Activated naive CD4-positive, alpha-beta T cell treated with anti-CD3 and anti-CD28 coated beads, Interleukin-2, amount 10 ng/mL, durations not matched to agents 7 days and 5 days (primary cell): ENCODE measurements at regions not wholly inside any gene's neighbourhood (a gene's known extent, or its start where the extent isn't known, plus 50 kb on each side); places are given as distances from the start of the nearest gene placed in this dataset.
"Not testable (repeated sequence)": the region's sequence is repeated elsewhere in the genome, so short reads cannot be mapped to it uniquely, and the experiment has no call there.

ENCODE experiments used
- CTCF ChIA-PET: fragments of 350-600 bp; sonication (Branson Sonifier 250); formaldehyde crosslinking; loops from one replicate; lab custom pipeline; 2021; ENCODE audit warnings: antibody characterized with exemption; lab: Charles Lee
- DNase-seq: peaks from one replicate; pipeline ENCODE4 v3.0.0-alpha.2; 2020
- H3K27ac Mint-ChIP-seq: one replicate; pipeline ENCODE4 v1.8.0; 2021; ENCODE audit warnings: mild to moderate bottlenecking, moderate library complexity, mixed read lengths
- H3K27me3 Mint-ChIP-seq: one replicate; pipeline ENCODE4 v1.8.0; 2021; ENCODE audit warnings: mild to moderate bottlenecking, mixed read lengths
- H3K36me3 Mint-ChIP-seq: one replicate; pipeline ENCODE4 v1.8.0; 2021; ENCODE audit warnings: mixed read lengths
- H3K4me1 Mint-ChIP-seq: one replicate; pipeline ENCODE4 v1.8.0; 2021; ENCODE audit warnings: mixed read lengths
- H3K4me3 Mint-ChIP-seq: one replicate; pipeline ENCODE4 v1.8.0; 2021; ENCODE audit warnings: mild to moderate bottlenecking, moderate library complexity, mixed read lengths
- H3K9me3 Mint-ChIP-seq: one replicate; pipeline ENCODE4 v1.8.0; 2021; ENCODE audit warnings: mixed read lengths

DNA sequence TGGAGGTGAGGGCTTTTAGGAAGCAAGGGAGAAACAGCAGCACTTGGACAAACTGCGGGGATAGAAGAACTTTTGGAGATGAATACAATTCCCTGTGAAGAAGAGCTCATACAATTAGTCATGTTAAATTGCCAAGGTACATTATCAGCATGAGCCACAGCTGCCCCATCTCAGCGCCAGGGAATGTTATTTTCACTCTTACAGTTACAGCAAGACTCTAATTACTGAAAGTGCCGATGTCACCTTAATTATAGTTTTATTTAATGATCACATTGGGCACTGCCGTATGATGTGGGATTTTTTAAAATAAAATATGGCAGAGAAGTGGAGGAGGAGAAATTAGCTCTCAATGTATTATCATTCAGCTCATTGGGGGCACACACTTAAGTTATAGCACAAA, 144.8 kb upstream of the MON1B start:
- Mint-ChIP-seq H3K4me1 (no peaks in the 10 kb centered on the region), H3K27me3 (no peaks in the 10 kb centered on the region), H3K4me3 (no peak overlapping the region), H3K9me3 (no peaks in the 10 kb centered on the region), H3K27ac (no peak overlapping the region), H3K36me3 (no peaks in the 10 kb centered on the region)
- CTCF ChIA-PET = no interaction called here
- DNase-seq = no peak

DNA sequence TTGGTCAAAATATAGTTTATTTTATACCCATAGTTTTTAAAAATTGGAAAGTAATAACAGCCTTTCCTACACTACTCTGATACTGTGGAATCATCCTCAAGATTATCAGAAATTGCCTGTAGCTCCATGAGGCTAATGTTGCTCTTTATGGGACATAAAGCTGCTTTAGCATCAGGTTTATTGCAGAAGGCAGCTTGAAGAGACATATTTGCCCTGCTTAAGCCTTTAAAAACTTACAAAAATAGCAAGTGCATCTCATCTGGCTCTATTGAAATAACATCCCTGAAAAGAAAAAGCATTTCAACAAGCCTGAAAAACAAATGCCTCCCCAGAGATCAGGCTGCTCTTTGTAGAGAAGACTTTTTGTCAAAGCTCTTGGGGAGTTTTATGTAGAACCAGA, 142.9 kb upstream of the MON1B start:
- no peak overlapping the region for H3K27ac Mint-ChIP-seq
- no peak overlapping the region for H3K4me3 Mint-ChIP-seq
- no peaks in the 10 kb centered on the region for H3K27me3 Mint-ChIP-seq
- CTCF ChIA-PET = no interaction called here
- no peak for DNase-seq
- no peaks in the 10 kb centered on the region for H3K4me1 Mint-ChIP-seq
- H3K36me3 Mint-ChIP-seq = no peaks in the 10 kb centered on the region
- no peaks in the 10 kb centered on the region for H3K9me3 Mint-ChIP-seq

DNA sequence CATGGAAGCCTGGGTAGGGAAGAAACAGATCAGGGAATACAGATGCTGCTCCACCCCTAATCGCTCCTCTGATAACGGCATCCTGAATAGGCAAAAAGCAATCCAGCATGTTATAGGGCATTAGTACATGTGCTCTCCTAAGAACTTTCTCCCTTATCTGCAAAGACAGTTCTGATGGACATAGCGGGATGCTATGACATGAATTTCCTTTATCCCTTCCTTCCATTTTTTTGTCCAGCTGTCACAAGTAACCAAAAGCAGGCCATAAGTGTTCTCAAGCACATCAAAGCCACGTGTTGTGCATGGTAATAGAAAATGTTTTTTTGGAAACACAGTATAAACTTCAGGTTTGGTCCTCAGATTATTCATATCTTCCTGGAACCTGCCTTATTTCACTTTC, 141.4 kb upstream of the MON1B start:
- Mint-ChIP-seq H3K4me1 (no peaks in the 10 kb centered on the region), H3K36me3 (no peaks in the 10 kb centered on the region), H3K9me3 (no peaks in the 10 kb centered on the region), H3K4me3 (no peak overlapping the region), H3K27me3 (no peaks in the 10 kb centered on the region), H3K27ac (no peak overlapping the region)
- CTCF ChIA-PET = no interaction called here
- no peak for DNase-seq

DNA sequence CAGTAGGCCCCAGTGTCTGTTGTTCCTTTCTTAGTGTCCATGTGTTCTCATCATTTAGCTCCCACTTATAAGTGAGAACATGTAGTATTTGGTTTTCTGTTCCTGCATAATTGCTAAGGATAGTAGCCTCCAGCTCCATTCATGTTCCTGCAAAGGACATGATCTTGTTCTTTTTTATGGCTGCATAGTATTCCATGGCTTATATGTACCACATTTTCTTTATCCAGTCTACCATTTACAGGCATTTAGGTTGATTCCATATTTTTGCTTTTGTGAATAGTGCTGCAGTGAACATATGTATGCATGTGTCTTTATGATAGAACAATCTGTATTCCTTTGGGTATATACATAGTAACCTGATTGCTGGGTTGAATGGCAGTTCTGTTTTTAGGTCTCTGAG, 134.4 kb upstream of the MON1B start:
- H3K9me3 Mint-ChIP-seq, H3K36me3 Mint-ChIP-seq, H3K27ac Mint-ChIP-seq, H3K4me1 Mint-ChIP-seq, H3K27me3 Mint-ChIP-seq, CTCF ChIA-PET, DNase-seq, H3K4me3 Mint-ChIP-seq: not testable (repeated sequence)

DNA sequence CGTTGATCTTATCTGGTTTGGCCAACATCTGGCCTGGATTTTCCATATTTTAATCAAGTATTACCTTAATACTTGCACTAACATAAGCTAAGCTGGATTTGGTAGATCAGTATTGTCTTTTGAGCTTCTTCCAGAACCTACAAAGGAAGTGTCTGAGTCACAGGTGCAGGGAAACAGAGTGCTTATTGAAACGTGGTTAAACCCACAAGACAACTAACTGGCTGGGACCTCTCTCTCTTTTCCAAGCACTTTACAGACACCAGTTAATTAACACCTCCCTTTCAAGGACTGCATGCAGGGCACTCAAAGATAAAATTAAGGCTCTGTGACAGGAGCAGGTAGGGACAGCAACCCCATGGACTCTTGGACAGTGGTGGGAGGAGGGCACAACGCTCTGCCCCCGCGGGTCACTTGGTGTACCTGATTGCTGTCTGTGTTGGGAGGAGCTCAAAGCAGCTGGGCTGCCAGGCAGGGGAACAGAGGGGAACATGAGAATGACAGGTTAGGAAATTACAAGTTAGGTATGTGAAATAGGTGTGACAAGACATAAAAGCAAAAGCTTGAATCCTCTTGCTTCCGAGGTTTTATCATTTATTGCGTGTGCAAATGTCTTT, 133.7 kb upstream of the MON1B start:
- Mint-ChIP-seq H3K27ac (no peak overlapping the region), H3K27me3 (no peaks in the 10 kb centered on the region), H3K36me3 (no peaks in the 10 kb centered on the region), H3K4me1 (no peaks in the 10 kb centered on the region), H3K4me3 (no peak overlapping the region), H3K9me3 (no peaks in the 10 kb centered on the region)
- DNase-seq = no peak
- CTCF ChIA-PET = no interaction called here

DNA sequence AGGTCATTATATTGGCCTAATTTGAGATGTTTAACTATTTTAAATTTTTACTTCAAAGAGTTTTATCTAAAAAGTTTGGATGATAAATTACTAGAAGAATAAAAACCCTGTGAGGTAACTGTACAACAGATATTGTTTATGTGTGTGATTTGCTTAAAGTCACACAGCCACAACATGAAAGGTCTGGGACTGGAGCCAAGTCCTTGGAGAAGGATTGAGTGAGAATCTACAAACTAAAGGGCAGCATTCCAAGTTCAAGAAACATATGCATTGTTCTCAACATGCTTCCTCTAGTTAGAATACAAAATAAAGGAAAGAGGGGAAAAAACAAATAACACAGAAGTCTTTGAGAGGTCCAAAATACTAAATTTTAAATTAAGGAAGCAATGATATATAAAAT, 131.5 kb upstream of the MON1B start:
- no peak for DNase-seq
- no peak overlapping the region for H3K4me3 Mint-ChIP-seq
- no peak overlapping the region for H3K27ac Mint-ChIP-seq
- CTCF ChIA-PET = no interaction called here
- H3K36me3 Mint-ChIP-seq = no peaks in the 10 kb centered on the region
- H3K27me3 Mint-ChIP-seq = no peaks in the 10 kb centered on the region
- no peaks in the 10 kb centered on the region for H3K4me1 Mint-ChIP-seq
- no peaks in the 10 kb centered on the region for H3K9me3 Mint-ChIP-seq

DNA sequence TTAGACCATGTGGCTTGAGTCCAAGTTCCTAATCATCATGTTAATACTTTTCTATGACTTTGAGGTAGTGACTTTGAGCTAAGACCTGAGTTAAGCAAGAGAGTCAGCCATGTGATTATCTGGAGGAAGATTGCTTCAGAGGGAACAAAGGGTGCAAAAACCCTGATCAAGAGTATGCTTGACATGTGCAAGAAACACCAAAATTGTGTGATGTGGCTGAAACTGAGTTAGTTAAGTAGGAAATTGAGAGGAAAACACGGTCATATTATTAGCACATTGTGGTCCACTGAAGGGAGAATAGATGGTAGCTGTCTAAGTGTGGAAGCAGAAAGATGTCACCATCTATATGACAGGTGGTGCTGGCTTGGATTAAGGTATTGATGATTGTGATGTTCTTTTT, 130.4 kb upstream of the MON1B start:
- H3K9me3 Mint-ChIP-seq = no peaks in the 10 kb centered on the region
- H3K4me1 Mint-ChIP-seq = no peaks in the 10 kb centered on the region
- H3K27ac Mint-ChIP-seq = no peak overlapping the region
- DNase-seq = no peak
- no peaks in the 10 kb centered on the region for H3K27me3 Mint-ChIP-seq
- CTCF ChIA-PET = no interaction called here
- H3K4me3 Mint-ChIP-seq = no peak overlapping the region
- H3K36me3 Mint-ChIP-seq = no peaks in the 10 kb centered on the region

DNA sequence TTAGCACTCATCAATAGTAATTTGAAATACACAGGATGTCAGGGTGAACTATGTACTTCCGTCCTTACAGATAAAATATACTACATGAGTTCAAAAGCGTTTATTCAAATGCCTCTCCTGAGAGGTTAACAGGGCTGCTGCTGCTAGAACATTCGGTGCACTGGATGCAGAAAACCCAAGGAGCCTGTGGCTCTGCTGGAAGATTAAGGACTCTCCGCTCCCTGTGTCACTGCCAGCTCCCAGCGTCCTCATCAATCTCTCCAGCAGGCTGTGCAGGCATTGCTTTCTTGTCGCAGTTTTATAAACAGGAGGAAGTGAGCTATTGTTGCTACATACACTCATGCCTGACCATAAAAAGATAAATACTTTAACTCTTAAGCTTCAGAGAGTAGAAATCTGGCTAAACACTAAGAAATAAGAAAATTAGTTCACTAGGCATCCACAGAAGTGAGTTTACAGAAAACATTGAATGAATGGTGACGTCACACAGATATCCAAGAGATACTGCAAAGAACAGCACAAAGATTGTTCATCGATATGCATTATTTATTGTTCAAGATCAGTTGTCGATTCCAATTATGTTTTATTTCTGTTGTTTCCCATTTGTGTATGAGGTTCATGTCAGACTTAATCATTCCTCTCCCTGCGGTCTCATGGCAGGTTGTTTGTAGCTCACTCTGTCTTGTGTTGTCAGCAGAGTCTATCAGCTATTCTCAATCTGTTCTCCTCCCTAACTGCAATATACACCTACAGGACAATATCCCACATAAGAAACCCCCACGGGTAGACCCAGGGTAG, 127.9 kb upstream of the MON1B start:
- DNase-seq = no peak
- H3K27me3 Mint-ChIP-seq = peaks cover 3% of the 10 kb centered on the region
- H3K4me1 Mint-ChIP-seq = no peaks in the 10 kb centered on the region
- no peaks in the 10 kb centered on the region for H3K36me3 Mint-ChIP-seq
- CTCF ChIA-PET = no interaction called here
- no peak overlapping the region for H3K27ac Mint-ChIP-seq
- no peak overlapping the region for H3K4me3 Mint-ChIP-seq
- no peaks in the 10 kb centered on the region for H3K9me3 Mint-ChIP-seq

DNA sequence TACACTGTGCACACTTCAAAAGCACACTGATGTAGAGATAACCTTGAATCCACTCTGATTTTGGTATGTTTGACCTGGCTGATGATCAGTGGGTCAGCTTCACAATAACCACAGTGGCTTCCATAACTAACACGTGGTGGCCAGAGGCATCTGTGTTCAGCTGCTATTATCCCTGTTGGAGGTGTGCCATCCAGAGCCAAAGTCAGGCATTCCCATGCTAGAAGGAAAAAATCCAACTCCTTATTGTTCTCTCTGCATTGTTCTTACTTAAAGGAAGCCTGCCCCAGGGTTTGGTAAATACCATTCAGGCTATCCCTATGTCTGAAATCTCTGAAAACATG, 127.3 kb upstream of the MON1B start:
- CTCF ChIA-PET = no interaction called here
- Mint-ChIP-seq H3K4me1 (no peaks in the 10 kb centered on the region), H3K9me3 (no peaks in the 10 kb centered on the region), H3K4me3 (no peak overlapping the region), H3K27ac (no peak overlapping the region), H3K27me3 (peaks cover 3% of the 10 kb centered on the region), H3K36me3 (no peaks in the 10 kb centered on the region)
- no peak for DNase-seq

DNA sequence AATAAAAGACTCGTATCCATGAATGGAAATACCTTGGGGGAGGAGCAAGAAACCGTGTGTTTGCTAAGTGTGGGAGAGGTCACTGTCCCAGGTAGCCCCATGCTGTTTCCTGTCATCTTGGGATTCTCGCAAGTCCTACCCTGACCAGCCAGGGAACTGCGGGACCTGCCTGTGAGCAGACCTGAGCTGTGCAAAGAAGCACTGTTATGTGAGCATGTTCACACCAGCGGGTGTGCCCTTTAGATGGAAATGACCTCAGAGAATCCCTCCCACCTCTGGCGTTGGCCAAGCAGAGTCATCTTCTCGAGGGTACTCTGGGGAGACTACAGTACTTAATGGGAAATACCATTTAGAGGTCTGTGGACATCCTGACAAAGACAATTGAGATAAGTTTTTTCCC, 127.0 kb upstream of the MON1B start:
- Mint-ChIP-seq H3K4me3 (no peak overlapping the region), H3K36me3 (no peaks in the 10 kb centered on the region), H3K4me1 (no peaks in the 10 kb centered on the region), H3K27me3 (peaks cover 3% of the 10 kb centered on the region), H3K27ac (no peak overlapping the region), H3K9me3 (no peaks in the 10 kb centered on the region)
- CTCF ChIA-PET = no interaction called here
- DNase-seq = no peak

DNA sequence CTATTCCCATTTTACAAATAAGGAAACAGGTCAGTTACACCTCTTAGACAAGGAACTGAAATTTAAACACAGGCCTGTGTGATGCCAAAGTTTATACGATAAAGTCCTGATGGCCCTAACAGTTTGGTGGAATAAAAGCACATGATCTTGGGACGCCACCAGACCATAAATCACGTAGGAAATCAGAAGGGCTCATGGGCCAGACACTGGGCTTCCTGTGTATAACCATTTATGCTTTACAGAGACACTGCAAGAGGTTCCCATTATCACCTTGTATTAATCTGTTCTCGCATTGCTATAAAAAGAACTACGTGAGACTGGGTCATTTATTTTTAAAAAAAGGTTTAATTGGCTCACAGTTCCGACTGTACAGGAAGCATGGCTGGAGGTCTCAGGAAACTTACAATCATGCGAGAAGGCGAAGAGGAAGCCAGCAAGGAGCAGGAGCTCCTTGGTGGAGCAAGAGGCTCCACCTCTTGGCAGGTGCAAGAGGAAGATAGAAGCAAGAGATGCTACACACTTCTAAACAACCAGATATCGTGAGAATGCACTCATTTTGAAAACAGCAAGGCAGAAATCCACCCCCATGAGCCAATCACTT, 124.0 kb upstream of the MON1B start:
- peaks cover 3% of the 10 kb centered on the region for H3K27me3 Mint-ChIP-seq
- no peak overlapping the region for H3K27ac Mint-ChIP-seq
- H3K36me3 Mint-ChIP-seq = no peaks in the 10 kb centered on the region
- no peaks in the 10 kb centered on the region for H3K4me1 Mint-ChIP-seq
- DNase-seq = no peak
- H3K4me3 Mint-ChIP-seq = no peak overlapping the region
- no peaks in the 10 kb centered on the region for H3K9me3 Mint-ChIP-seq
- CTCF ChIA-PET = no interaction called here

DNA sequence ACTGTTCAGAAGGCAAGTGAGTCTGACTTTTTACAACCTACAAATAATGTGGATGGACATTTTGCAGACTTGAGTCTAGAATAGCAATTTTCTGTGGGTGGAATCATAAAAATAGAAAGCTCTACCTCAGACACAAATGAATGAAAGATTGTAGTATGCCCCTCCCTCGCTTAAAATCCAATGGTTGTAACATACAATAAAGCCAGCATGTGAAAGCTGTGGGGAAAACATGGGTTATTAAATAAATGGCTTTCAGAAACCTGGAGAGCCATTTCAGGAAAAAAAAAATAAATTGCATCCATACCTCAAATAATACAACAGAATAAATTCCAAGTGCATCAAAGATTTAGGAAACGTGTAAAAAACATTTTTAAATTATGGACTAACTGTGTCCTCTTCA, 123.1 kb upstream of the MON1B start:
- no peaks in the 10 kb centered on the region for H3K4me1 Mint-ChIP-seq
- CTCF ChIA-PET = no interaction called here
- H3K4me3 Mint-ChIP-seq = no peak overlapping the region
- DNase-seq = no peak
- no peak overlapping the region for H3K27ac Mint-ChIP-seq
- no peaks in the 10 kb centered on the region for H3K9me3 Mint-ChIP-seq
- H3K36me3 Mint-ChIP-seq = no peaks in the 10 kb centered on the region
- peaks cover 3% of the 10 kb centered on the region for H3K27me3 Mint-ChIP-seq

DNA sequence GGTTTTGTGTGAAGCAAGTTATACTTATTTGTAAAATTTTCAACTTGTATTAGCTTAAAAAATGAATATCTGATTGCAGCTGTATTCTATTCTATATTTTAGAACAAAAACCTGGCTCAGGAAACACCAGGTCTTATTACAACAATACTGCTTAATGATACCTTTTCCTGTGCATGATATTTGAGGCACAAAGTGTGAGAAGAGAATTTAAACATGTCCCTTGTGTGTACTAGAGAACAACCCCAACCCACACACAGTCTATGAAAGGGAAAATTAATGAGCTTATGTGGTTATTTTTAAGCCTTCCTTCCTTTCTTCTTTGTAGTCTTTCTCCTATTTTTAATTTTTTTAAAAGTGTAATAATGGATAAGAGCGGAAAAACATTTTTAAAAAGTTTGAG, 122.6 kb upstream of the MON1B start:
- H3K36me3 Mint-ChIP-seq = no peaks in the 10 kb centered on the region
- H3K4me1 Mint-ChIP-seq = no peaks in the 10 kb centered on the region
- no peak overlapping the region for H3K27ac Mint-ChIP-seq
- H3K4me3 Mint-ChIP-seq = no peak overlapping the region
- no peak for DNase-seq
- peaks cover 3% of the 10 kb centered on the region for H3K27me3 Mint-ChIP-seq
- no peaks in the 10 kb centered on the region for H3K9me3 Mint-ChIP-seq
- CTCF ChIA-PET = no interaction called here

DNA sequence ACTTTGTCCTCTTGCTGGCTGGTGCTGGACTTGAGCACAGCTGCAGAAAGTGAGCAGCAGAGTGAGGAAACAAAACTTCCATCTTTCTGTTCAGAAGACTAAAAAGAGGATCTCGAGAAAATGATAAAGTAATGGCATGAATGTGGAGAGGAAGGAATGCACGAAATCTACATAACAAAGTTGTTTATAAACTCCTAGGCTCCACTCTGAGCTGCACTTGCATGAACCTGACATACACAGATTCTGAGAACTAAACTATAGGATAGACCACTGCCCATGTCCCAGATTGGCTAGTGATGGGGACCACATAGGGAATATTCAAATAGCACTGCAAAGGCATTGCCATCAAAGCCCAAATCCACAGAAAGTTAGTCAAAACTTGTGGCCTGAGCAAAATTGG, 121.1 kb upstream of the MON1B start:
- no peak for DNase-seq
- Mint-ChIP-seq H3K27ac (no peak overlapping the region), H3K9me3 (no peaks in the 10 kb centered on the region), H3K4me3 (no peak overlapping the region), H3K36me3 (no peaks in the 10 kb centered on the region), H3K4me1 (no peaks in the 10 kb centered on the region), H3K27me3 (peaks cover 3% of the 10 kb centered on the region)
- CTCF ChIA-PET = no interaction called here

DNA sequence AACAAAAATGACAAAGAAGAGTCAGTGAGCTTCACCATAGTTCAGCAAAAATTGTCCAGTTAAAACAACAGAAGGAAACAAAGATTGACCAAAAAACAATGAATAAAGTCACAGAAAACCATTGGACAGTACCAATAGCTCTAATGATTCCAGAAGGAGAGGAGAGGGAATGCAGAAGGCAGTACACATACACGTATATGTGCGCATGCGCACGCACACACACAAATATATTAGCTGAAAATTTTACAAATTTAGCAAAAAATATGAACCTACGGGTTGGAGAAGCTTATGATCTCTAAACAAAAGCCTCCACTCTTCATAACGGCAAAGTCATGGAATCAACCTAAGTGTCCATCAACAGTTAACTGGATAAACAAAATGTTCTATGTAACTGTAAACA, 120.3 kb upstream of the MON1B start:
- Mint-ChIP-seq H3K4me3 (no peak overlapping the region), H3K9me3 (no peaks in the 10 kb centered on the region), H3K36me3 (no peaks in the 10 kb centered on the region), H3K27ac (no peak overlapping the region), H3K4me1 (no peaks in the 10 kb centered on the region), H3K27me3 (peaks cover 3% of the 10 kb centered on the region)
- no peak for DNase-seq
- CTCF ChIA-PET = no interaction called here
